SK-N-SH treated with all-trans-retinoic acid at 6 μM for 48 hours (cell line): ENCODE measurements at regions not wholly inside any gene's neighbourhood (a gene's known extent, or its start where the extent isn't known, plus 50 kb on each side); places are given as distances from the start of the nearest gene placed in this dataset.

Experiments
- ARNTL ChIP-seq: fragments of 450-650 bp; formaldehyde crosslinking; IDR thresholded peaks from 2 replicates; pipeline ENCODE4 v1.5.0; 2020; ENCODE audit warnings: low read depth, mild to moderate bottlenecking, moderate library complexity, borderline replicate concordance
- CREB5 ChIP-seq: fragments of 250-450 bp; sonication (Bioruptor Pico); IDR thresholded peaks from 2 replicates; pipeline ENCODE4 v1.5.1; 2020; ENCODE audit warnings: low read depth, mild to moderate bottlenecking, moderate library complexity
- ISL1 ChIP-seq: fragments of 250-450 bp; sonication (Bioruptor Pico); IDR thresholded peaks from 2 replicates; pipeline ENCODE4 v2.1.2; 2022; ENCODE audit warnings: mild to moderate bottlenecking, moderate library complexity
- PATZ1 ChIP-seq: fragments of 250-450 bp; sonication (Bioruptor Pico); IDR thresholded peaks from 2 replicates; pipeline ENCODE4 v1.8.0; 2020; ENCODE audit warnings: mild to moderate bottlenecking, moderate library complexity, borderline replicate concordance
- POU6F1 ChIP-seq: fragments of 250-450 bp; sonication (Bioruptor Pico); IDR thresholded peaks from 2 replicates; pipeline ENCODE4 v1.8.0; 2021; ENCODE audit warnings: low read depth, mild to moderate bottlenecking, moderate library complexity, borderline replicate concordance
- RARB ChIP-seq: fragments of 250-450 bp; sonication (Bioruptor Pico); IDR thresholded peaks from 2 replicates; pipeline ENCODE4 v1.8.0; 2021; ENCODE audit warnings: mild to moderate bottlenecking, moderate library complexity
- TCF4 ChIP-seq: fragments of 250-450 bp; sonication (Bioruptor Pico); IDR thresholded peaks from 2 replicates; pipeline ENCODE4 v1.8.0; 2021; ENCODE audit warnings: mild to moderate bottlenecking, moderate library complexity, borderline replicate concordance
- TOX ChIP-seq: fragments of 250-450 bp; sonication (Bioruptor Pico); IDR thresholded peaks from 2 replicates; pipeline ENCODE4 v1.8.0; 2021; ENCODE audit warnings: mild to moderate bottlenecking, moderate library complexity, borderline replicate concordance
- ZFP30 ChIP-seq: fragments of 450-650 bp; formaldehyde crosslinking; IDR thresholded peaks from 2 replicates; pipeline ENCODE4 v1.5.0; 2022; ENCODE audit warnings: mild to moderate bottlenecking, moderate library complexity
- ZNF565 ChIP-seq: fragments of 450-650 bp; formaldehyde crosslinking; conservative IDR thresholded peaks from 2 replicates; pipeline ENCODE4 v1.5.0; 2020; ENCODE audit warnings: low read depth, mild to moderate bottlenecking, moderate library complexity
- ZNF8 ChIP-seq: fragments of 450-650 bp; formaldehyde crosslinking; IDR thresholded peaks from 2 replicates; pipeline ENCODE4 v1.5.0; 2020; ENCODE audit warnings: mild to moderate bottlenecking, moderate library complexity

GRCh38 chr4:184558996-184559395 is 84.6 kb upstream of the IRF2 start:
- TF ChIP-seq POU6F1 (CRISPR knock-in tag) (no peak), CREB5 (CRISPR knock-in tag) (no peak), PATZ1 (no peak), TCF4 (CRISPR knock-in tag) (no peak), ARNTL (CRISPR knock-in tag) (no peak), ZNF565 (CRISPR knock-in tag) (no peak), ZNF8 (CRISPR knock-in tag) (no peak), TOX (CRISPR knock-in tag) (no peak), ISL1 (CRISPR knock-in tag) (no peak), RARB (CRISPR knock-in tag) (no peak), ZFP30 (CRISPR knock-in tag) (no peak)
